ENCODE measurements at regions not wholly inside any gene's neighbourhood (a gene's known extent, or its start where the extent isn't known, plus 50 kb on each side); places are given as distances from the start of the nearest gene placed in this dataset.

DNA sequence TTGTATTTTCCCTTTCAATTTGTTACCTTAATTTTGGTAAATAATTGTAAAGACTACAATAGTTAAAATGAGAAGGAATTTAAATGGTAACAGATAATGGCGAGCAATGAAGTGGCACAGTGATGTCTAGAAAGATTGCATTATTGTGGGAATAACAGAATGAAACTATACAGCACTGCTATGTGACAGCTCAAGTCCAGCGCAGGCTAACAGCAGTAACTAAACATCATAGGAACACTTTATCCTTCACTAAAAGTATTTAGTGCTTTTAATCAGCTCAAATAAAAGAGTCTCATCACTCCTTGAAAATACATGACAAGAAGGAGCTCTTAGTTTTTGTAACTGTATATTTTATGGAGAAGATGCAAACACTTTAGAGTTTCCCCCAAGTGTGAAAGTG, 190.8 kb downstream of the TENT5A start:
- TF ChIP-seq, protein P1, sequence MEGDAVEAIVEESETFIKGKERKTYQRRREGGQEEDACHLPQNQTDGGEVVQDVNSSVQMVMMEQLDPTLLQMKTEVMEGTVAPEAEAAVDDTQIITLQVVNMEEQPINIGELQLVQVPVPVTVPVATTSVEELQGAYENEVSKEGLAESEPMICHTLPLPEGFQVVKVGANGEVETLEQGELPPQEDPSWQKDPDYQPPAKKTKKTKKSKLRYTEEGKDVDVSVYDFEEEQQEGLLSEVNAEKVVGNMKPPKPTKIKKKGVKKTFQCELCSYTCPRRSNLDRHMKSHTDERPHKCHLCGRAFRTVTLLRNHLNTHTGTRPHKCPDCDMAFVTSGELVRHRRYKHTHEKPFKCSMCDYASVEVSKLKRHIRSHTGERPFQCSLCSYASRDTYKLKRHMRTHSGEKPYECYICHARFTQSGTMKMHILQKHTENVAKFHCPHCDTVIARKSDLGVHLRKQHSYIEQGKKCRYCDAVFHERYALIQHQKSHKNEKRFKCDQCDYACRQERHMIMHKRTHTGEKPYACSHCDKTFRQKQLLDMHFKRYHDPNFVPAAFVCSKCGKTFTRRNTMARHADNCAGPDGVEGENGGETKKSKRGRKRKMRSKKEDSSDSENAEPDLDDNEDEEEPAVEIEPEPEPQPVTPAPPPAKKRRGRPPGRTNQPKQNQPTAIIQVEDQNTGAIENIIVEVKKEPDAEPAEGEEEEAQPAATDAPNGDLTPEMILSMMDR (conservative IDR thresholded peaks at IDR 0.05 in 1 of 2, IDR thresholded peaks at IDR 0.05 in 1 of 2; ENCODE audit: extremely low read depth in 1 of 2, insufficient read depth in 1 of 2, low read depth in 1 of 2, low read length in 2 of 2): no peak
- no peak for TF ChIP-seq EZH2 (IDR thresholded peaks at IDR 0.05; ENCODE audit: borderline replicate concordance, low read length)
